OCI-LY3 (cell line): ENCODE measurements at regions not wholly inside any gene's neighbourhood (a gene's known extent, or its start where the extent isn't known, plus 50 kb on each side); places are given as distances from the start of the nearest gene placed in this dataset.

Source experiments
- H2AFZ ChIP-seq: fragments of 200-600, 300-600 bp; shearing (Covaris generic); 2 replicates; pipeline ENCODE4 v1.6.0; 2014; ENCODE audit warnings: antibody characterized with exemption, low read depth, low read length
- H3K27ac ChIP-seq: fragments of 200-600, 300-600 bp; sonication (generic); 2 replicates; pipeline ENCODE4 v1.5.1; 2014; ENCODE audit warnings: mild to moderate bottlenecking, low read length, moderate library complexity, mixed read lengths
- H3K27me3 ChIP-seq: fragments of 200-600, 300-600 bp; sonication (generic); 2 replicates; pipeline ENCODE4 v1.6.1; 2014; ENCODE audit warnings: low read depth, low read length, mixed read lengths
- H3K36me3 ChIP-seq: fragments of 200-600, 300-600 bp; sonication (generic); replicated peaks from 2 replicates; pipeline ENCODE3; 2014; ENCODE audit warnings: low read depth, low read length, mixed read lengths
- H3K4me1 ChIP-seq: fragments of 300-600, 200-600 bp; sonication (generic); 2 replicates; pipeline ENCODE4 v1.6.1; 2014; ENCODE audit warnings: low read length, mixed read lengths
- H3K4me2 ChIP-seq: fragments of 200-600, 300-600 bp; sonication (generic); 2 replicates; pipeline ENCODE4 v1.6.1; 2014; ENCODE audit warnings: low read length, mixed read lengths
- H3K4me3 ChIP-seq: fragments of 300-600, 200-600 bp; sonication (generic); 2 replicates; pipeline ENCODE4 v1.5.1; 2014; ENCODE audit warnings: antibody characterized with exemption, mild to moderate bottlenecking, low read length, moderate library complexity
- H3K79me2 ChIP-seq: fragments of 300-600, 200-600 bp; shearing (Covaris generic); 2 replicates; pipeline ENCODE4 v1.6.1; 2014; ENCODE audit warnings: mild to moderate bottlenecking, low read length, mixed read lengths
- H3K9ac ChIP-seq: fragments of 300-600, 200-600 bp; shearing (Covaris generic); 2 replicates; pipeline ENCODE4 v1.6.0; 2014; ENCODE audit warnings: mild to moderate bottlenecking, low read length, moderate library complexity
- H3K9me3 ChIP-seq: fragments of 200-600, 300-600 bp; shearing (Covaris generic); 2 replicates; pipeline ENCODE4 v1.6.1; 2014; ENCODE audit warnings: low read length, mixed read lengths; ENCODE audit not compliant: insufficient read depth
- H4K20me1 ChIP-seq: fragments of 200-600, 300-600 bp; sonication (generic); 2 replicates; pipeline ENCODE4 v1.6.1; 2016; ENCODE audit warnings: low read length, mixed read lengths; ENCODE audit not compliant: insufficient read depth
- EZH2phosphoT487 ChIP-seq: fragments of 200-600 bp; shearing (Covaris generic); IDR thresholded peaks from 2 replicates; pipeline ENCODE4 v1.6.1; 2018; ENCODE audit warnings: antibody characterized with exemption, mixed run types, low read depth
- TF ChIP-seq, protein P1 (sequence below): fragments of 200-600, 300-600 bp; sonication (generic); IDR thresholded peaks from 2 replicates; pipeline ENCODE4 v1.5.1; 2014; ENCODE audit warnings: antibody characterized with exemption, low read length, low read depth

DNA sequence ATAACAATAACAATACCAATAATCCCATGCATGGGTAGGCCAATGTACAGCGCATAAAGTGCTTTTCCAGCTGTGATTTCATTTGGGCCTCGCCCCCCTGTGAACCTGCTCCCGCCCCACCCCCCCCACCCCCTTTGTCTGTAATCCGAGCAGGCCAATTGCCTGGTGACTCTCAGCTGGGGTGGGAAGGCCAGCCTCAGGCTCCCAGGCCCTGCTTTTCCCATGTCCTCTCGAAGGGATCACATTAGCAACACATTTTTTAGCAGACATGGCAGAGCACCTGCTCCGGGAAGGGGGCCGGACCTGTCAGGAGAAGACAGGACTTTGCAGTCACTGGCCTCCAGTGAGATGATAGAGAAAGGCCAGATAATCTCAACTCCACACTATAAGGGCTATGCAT is 439.3 kb downstream of the RPS24 start:
- H3K27me3 ChIP-seq: peaks cover 2% of the 10 kb centered on the region; the same call in 1 of the 2 replicates
- H3K4me1 ChIP-seq: no peaks in the 10 kb centered on the region
- no peak overlapping the region for H2AFZ ChIP-seq
- no peaks in the 10 kb centered on the region for H3K79me2 ChIP-seq
- H3K4me3 ChIP-seq: no peak overlapping the region
- H3K4me2 ChIP-seq: no peak overlapping the region
- H4K20me1 ChIP-seq: no peaks in the 10 kb centered on the region
- no peaks in the 10 kb centered on the region for H3K9me3 ChIP-seq
- H3K27ac ChIP-seq: no peak overlapping the region
- no peak overlapping the region for H3K9ac ChIP-seq
- no peaks in the 10 kb centered on the region for H3K36me3 ChIP-seq
- TF ChIP-seq, protein P1, sequence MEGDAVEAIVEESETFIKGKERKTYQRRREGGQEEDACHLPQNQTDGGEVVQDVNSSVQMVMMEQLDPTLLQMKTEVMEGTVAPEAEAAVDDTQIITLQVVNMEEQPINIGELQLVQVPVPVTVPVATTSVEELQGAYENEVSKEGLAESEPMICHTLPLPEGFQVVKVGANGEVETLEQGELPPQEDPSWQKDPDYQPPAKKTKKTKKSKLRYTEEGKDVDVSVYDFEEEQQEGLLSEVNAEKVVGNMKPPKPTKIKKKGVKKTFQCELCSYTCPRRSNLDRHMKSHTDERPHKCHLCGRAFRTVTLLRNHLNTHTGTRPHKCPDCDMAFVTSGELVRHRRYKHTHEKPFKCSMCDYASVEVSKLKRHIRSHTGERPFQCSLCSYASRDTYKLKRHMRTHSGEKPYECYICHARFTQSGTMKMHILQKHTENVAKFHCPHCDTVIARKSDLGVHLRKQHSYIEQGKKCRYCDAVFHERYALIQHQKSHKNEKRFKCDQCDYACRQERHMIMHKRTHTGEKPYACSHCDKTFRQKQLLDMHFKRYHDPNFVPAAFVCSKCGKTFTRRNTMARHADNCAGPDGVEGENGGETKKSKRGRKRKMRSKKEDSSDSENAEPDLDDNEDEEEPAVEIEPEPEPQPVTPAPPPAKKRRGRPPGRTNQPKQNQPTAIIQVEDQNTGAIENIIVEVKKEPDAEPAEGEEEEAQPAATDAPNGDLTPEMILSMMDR: no peak
- no peak for TF ChIP-seq EZH2phosphoT487

DNA sequence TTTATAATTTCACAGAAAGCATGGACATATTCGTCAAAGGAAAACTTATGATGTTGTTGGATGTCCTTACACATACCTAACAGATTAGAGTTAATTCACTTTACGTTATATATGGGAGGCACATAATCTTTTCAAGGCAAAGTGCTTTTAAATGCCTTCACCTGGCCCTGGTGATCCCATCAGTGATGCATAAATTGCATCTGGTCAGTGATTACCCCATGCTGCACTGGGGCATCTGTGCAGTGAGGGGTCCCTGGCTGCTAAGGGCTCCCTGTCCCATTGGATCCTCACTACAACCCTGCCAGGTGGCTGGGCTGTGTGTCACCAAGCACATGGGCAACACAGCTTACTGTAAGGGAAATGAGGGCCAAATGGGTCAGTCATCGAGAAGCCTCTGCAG is 441.1 kb downstream of the RPS24 start:
- no peak overlapping the region for H2AFZ ChIP-seq

GRCh38 chr10:78475437-78475836 is 441.8 kb downstream of the RPS24 start:
- Histone ChIP-seq H3K79me2 (no peaks in the 10 kb centered on the region), H3K27ac (no peak overlapping the region), H3K4me2 (no peak overlapping the region), H4K20me1 (no peaks in the 10 kb centered on the region), H3K9me3 (no peaks in the 10 kb centered on the region), H3K27me3 (peaks cover 16% of the 10 kb centered on the region), H2AFZ (no peak overlapping the region), H3K36me3 (no peaks in the 10 kb centered on the region), H3K4me1 (no peaks in the 10 kb centered on the region), H3K4me3 (no peak overlapping the region), H3K9ac (no peak overlapping the region)
- TF ChIP-seq, protein P1: no peak
- TF ChIP-seq EZH2phosphoT487: no peak

More for the DNA sequence above, 441.1 kb downstream of the RPS24 start:
- Histone ChIP-seq H3K79me2 (no peaks in the 10 kb centered on the region), H3K36me3 (no peaks in the 10 kb centered on the region), H3K4me3 (no peak overlapping the region), H3K4me1 (no peaks in the 10 kb centered on the region), H3K27ac (no peak overlapping the region), H3K27me3 (peaks cover 10% of the 10 kb centered on the region), H3K9me3 (no peaks in the 10 kb centered on the region), H3K9ac (no peak overlapping the region), H4K20me1 (no peaks in the 10 kb centered on the region), H3K4me2 (no peak overlapping the region)
- TF ChIP-seq EZH2phosphoT487: no peak
- TF ChIP-seq, protein P1: no peak

- H3K27me3 ChIP-seq: peaks cover 22% of the 10 kb centered on the region
- H3K4me2 ChIP-seq: no peak overlapping the region
- no peak for TF ChIP-seq EZH2phosphoT487
- TF ChIP-seq, protein P1: no peak
- H3K9ac ChIP-seq: no peak overlapping the region
- no peaks in the 10 kb centered on the region for H3K36me3 ChIP-seq
- no peak overlapping the region for H3K4me3 ChIP-seq
- H3K9me3 ChIP-seq: no peaks in the 10 kb centered on the region
- H2AFZ ChIP-seq: no peak overlapping the region
- H4K20me1 ChIP-seq: no peaks in the 10 kb centered on the region
- no peaks in the 10 kb centered on the region for H3K79me2 ChIP-seq
- H3K27ac ChIP-seq: no peak overlapping the region
- H3K4me1 ChIP-seq: no peaks in the 10 kb centered on the region
These were observed 442.5 kb downstream of the RPS24 start for GRCh38 chr10:78476156-78476555.
